DMS53 treated with DMSO at 0.1 percent for 48 hours (cell line): ENCODE measurements at regions not wholly inside any gene's neighbourhood (a gene's known extent, or its start where the extent isn't known, plus 50 kb on each side); places are given as distances from the start of the nearest gene placed in this dataset.

Source experiments
- DNase-seq: peaks from one replicate; lab custom pipeline; 2025; ENCODE audit not compliant: unreplicated experiment; lab: John Stamatoyannopoulos, UW

GRCh38 chr4:111639120-111639690, 506.0 kb upstream of the FAM241A start:
- DNase-seq: no peak

GRCh38 chr4:111639876-111640275, 505.4 kb upstream of the FAM241A start:
- no peak for DNase-seq

- peak; percentile 55 for DNase-seq
Observed at GRCh38 chr4:111641813-111642579, 503.3 kb upstream of the FAM241A start.

- no peak for DNase-seq
Observed at GRCh38 chr4:111648056-111648455, 497.2 kb upstream of the FAM241A start.

GRCh38 chr4:111649308-111649707, 495.9 kb upstream of the FAM241A start:
- no peak for DNase-seq

DNA sequence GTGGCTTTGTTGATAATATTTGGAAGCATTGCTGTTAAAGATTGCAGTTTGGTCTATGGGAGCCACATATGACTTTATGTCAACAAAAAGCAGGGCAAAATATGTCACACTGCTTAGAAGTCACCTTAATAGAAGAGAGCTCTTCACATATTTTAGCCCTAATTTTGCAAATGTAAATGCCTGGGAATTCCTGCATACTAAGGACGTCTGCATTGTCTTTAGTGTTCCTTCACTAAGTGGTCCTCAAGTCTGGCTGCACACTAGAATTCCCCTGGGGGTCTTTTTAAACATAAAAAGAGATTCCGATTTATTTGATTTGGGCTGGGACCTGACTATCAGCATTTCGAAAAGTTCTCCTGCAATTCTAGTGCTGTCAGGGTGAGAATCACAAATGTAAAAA, 495.1 kb upstream of the FAM241A start:
- DNase-seq: no peak

GRCh38 chr4:111650674-111651086, 494.6 kb upstream of the FAM241A start:
- no peak for DNase-seq

DNA sequence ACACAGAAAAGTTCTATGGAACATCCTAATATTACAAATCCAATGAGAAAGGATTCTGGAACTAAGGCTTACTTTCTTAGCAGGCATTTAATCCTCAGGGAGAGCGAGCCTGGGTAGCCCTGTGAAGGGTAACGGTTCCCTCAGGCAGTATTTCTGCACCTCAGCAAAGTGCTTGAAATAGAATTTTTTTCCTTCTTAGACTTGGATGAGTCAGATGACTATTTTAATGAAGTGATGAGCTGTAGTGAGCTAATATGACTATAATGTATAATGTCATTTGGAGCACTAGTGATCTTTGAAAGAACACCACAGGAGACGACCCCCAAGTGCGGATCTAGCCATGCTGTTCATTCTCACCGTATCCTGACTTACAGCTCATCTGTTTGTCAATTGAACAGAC, 493.0 kb upstream of the FAM241A start:
- DNase-seq: no peak

DNA sequence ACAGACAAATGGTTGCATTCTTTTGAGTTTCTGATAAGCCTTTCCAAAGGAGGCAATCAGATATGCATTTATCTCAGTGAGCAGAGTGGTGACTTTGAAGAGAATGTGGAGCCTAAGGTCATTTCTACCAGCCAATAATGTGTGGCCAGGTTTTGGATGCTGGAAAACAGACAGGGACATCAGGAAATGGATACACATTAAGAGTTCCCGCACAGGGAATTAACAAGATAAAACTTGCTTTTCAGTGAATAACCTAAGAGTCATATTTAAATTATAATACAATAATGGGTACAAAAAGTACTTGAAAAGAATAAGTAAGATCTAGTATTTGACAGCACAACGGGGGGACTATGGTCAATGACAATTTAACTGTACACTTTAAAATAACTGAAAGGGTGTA, 492.3 kb upstream of the FAM241A start:
- DNase-seq: no peak

DNA sequence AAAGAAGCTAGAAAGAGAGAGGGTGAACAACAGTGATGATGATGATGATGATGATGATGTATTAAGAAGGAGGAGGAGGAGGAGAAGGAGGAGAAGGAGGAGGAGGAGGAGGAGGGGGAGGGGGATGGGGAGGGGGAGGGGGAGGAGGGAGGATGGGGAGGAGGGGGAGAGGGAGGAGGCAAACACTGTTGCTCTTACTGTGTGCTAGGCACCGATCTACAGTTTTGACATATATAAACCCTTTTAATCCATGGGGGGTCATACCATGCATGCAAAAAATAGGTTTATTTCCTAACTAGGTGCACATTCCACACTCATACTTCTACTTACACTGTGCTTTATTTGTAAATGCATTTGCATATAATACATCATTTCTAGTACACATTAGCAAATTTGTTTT, 482.8 kb upstream of the FAM241A start:
- DNase-seq: no peak

DNA sequence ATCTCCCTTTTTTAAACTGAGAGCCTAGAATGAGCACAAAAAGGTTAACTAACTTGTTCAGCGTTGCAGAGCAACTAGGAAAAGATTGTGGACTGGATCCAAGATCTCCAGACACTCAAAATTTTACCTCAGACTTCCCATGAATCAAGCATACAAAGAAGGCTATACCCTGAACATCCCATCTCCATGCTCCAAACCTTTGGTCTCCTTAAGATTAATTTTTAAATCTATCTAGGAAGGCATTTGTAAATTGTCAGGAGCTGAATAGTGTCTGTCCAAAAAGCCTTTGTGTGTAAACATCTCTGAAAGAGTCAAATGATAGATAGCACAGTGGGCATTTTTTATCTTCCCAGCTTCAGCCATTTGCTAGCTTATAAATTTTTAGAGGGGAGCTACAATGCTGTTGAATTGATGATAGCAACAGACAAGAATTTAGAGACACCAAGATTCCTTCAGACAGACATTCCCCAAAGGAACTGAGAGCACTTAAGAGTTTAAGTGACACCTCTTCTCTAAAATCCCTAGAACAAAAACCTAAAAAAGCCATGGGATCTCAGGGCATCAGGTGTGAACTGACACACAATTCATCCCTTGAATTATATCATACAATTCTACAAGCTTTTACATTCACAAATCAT, 480.8 kb upstream of the FAM241A start:
- no peak for DNase-seq

DNA sequence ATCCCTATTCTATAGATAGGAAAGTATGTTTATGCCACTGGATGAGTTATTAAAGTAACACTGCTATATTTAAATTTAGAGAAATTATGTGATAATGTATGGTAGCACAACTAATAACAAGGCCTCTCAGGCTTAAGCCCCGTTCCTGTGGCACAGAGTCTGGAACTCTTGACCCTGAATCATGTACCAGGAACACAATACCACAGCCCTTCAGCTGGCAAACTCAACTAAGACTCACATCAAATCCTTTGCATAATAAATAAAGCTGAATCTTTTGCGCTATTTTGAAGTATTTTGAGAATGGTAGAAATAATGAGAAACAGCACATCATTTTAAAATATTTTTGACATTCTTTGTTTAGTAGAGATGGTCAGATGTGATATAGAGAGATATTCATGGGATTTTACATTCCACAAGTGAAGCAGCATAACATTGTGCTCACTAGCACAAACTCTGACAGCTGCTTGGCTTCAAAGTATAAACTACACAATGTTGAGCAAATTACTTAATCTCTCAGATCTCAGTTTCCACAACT, 478.4 kb upstream of the FAM241A start:
- no peak for DNase-seq

- DNase-seq: no peak
Observed at GRCh38 chr4:111671756-111672155, 473.5 kb upstream of the FAM241A start.

GRCh38 chr4:111675746-111676145, 469.5 kb upstream of the FAM241A start:
- no peak for DNase-seq

DNA sequence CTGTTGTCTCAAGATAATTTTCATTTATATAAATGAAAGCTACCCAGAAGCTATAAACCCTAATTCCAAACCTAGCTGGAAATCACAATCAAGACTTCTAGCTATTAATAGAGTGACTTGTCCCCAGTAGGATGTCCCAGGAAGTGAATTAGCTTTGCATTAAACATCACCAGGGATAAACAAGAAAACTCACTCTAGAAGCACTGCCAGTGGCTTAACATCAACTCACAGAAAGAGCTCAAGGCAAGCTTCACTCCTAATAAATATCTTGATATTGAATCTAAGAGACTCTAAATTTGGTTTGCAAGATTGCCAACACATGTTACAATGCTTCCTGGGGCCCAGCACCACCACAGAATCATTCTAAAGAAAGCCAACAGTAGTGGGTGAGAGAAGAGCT, 468.7 kb upstream of the FAM241A start:
- DNase-seq: no peak

- no peak for DNase-seq
Observed at GRCh38 chr4:111678479-111678878, 466.8 kb upstream of the FAM241A start.

- DNase-seq: no peak
Observed at GRCh38 chr4:111678908-111679307, 466.3 kb upstream of the FAM241A start.

DNA sequence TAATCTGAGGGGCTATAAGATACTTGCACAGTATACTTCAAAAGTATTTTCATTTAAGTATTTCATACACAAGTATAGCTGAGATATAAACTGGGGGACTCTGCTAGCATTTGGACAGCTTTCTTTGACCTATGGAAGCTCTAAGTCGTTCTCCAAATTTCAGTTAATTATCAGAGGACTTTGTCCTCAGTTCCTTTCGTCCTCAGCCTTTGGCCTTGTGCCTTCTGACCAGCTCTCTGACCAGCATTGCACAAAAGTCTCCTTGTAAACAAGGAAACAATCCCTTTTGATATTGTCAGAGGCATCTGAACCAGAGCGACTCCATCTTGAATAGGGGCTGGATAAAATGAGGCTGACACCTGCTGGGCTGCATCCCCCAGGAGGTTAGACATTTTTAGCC, 464.0 kb upstream of the FAM241A start:
- DNase-seq: no peak

DNA sequence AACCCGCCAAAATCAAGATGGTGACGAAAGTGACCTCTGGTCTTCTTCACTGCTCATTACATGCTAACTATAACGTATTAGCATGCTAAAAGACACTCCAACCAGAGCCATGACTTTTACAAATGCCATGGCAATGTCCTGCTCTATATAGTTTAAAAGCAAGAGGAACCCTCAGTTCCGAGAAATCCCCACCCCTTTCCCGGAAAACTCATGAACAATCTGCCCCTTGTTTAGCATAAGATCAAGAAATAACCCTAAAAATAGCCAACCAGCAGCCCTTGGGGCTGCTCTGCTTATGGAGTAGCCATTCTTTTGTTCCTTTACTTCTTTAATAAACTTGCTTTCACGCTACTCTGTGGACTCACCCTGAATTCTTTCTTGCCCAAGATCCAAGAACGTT, 463.5 kb upstream of the FAM241A start:
- DNase-seq: no peak

DNA sequence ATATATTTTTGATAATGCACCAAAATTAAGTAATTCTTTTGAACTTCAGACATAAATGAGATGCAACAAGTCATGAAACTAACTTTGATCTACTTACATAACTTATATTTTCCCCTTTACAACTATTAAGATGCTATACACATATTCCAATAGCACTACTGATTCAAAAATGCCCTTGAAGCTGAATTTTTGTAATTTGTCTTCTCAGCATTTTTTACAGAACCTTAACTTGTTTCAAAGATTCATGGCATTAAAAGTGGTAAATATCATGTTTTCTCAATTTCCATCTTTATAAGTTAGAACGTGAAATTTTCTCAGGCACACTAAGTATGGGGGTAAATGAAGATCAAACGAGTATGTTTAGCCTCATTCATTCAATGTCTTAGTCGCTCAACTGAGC, 460.0 kb upstream of the FAM241A start:
- no peak for DNase-seq

DNA sequence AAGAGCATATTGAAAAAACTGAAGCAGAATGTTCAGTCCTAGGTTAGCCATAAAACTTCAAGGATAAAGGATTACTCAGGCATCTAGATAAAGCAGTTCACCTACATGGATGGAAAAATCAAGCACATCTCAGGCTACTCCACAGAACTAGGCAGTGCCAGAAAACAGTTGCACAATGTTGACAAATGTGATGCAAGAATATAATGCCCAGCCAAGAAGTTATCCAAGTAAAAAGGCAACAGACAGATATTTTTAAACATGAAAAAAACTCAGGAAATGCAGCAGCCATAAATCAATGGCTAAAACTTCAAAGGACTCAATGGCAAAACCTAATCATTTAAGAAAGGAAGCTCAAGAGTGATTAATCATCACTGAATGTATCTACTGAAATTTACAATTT, 456.0 kb upstream of the FAM241A start:
- DNase-seq: no peak

GRCh38 chr4:111689731-111690130, 455.5 kb upstream of the FAM241A start:
- DNase-seq: no peak
